ENCODE measurements at regions not wholly inside any gene's neighbourhood (a gene's known extent, or its start where the extent isn't known, plus 50 kb on each side); places are given as distances from the start of the nearest gene placed in this dataset.

GRCh38 chr3:178036451-178037144 lies 499.6 kb upstream of the KCNMB2 start:
- no peak overlapping the region for H3K4me3 ChIP-seq (ENCODE audit: low read depth, low read length)
- DNase-seq (ENCODE audit: low read depth), result no peak

GRCh38 chr3:178041931-178042330 lies 494.3 kb upstream of the KCNMB2 start:
- no peak for DNase-seq (ENCODE audit: low read depth)
- H3K4me3 ChIP-seq (ENCODE audit: low read depth, low read length), result no peak overlapping the region

GRCh38 chr3:178042376-178042775 lies 493.9 kb upstream of the KCNMB2 start:
- DNase-seq (ENCODE audit: low read depth), result no peak
- no peak overlapping the region for H3K4me3 ChIP-seq (ENCODE audit: low read depth, low read length)

- no peak overlapping the region for H3K4me3 ChIP-seq (ENCODE audit: low read depth, low read length)
- DNase-seq (ENCODE audit: low read depth), result no peak
Measured at GRCh38 chr3:178043084-178043483, 493.2 kb upstream of the KCNMB2 start.

- no peak for DNase-seq (ENCODE audit: low read depth)
- no peak overlapping the region for H3K4me3 ChIP-seq (ENCODE audit: low read depth, low read length)
Measured at GRCh38 chr3:178044320-178044719, 491.9 kb upstream of the KCNMB2 start.

- DNase-seq (ENCODE audit: low read depth), result no peak
- H3K4me3 ChIP-seq (ENCODE audit: low read depth, low read length), result no peak overlapping the region
Measured at GRCh38 chr3:178047496-178047895, 488.7 kb upstream of the KCNMB2 start.

- no peak overlapping the region for H3K4me3 ChIP-seq (ENCODE audit: low read depth, low read length)
- DNase-seq (ENCODE audit: low read depth), result peak; percentile 37
Measured at GRCh38 chr3:178048768-178049167, 487.5 kb upstream of the KCNMB2 start.

- H3K4me3 ChIP-seq (ENCODE audit: low read depth, low read length), result no peak overlapping the region
- DNase-seq (ENCODE audit: low read depth), result no peak
Measured at GRCh38 chr3:178054471-178054870, 481.8 kb upstream of the KCNMB2 start.

- DNase-seq (ENCODE audit: low read depth), result no peak
- no peak overlapping the region for H3K4me3 ChIP-seq (ENCODE audit: low read depth, low read length)
Measured at GRCh38 chr3:178055939-178056338, 480.3 kb upstream of the KCNMB2 start.

GRCh38 chr3:178056868-178057267 lies 479.4 kb upstream of the KCNMB2 start:
- no peak for DNase-seq (ENCODE audit: low read depth)
- no peak overlapping the region for H3K4me3 ChIP-seq (ENCODE audit: low read depth, low read length)

- DNase-seq (ENCODE audit: low read depth), result no peak
- H3K4me3 ChIP-seq (ENCODE audit: low read depth, low read length), result no peak overlapping the region
Measured at GRCh38 chr3:178058629-178059028, 477.6 kb upstream of the KCNMB2 start.

- H3K4me3 ChIP-seq (ENCODE audit: low read depth, low read length), result no peak overlapping the region
- DNase-seq (ENCODE audit: low read depth), result no peak
Measured at GRCh38 chr3:178059119-178059518, 477.1 kb upstream of the KCNMB2 start.

- no peak overlapping the region for H3K4me3 ChIP-seq (ENCODE audit: low read depth, low read length)
- no peak for DNase-seq (ENCODE audit: low read depth)
Measured at GRCh38 chr3:178059836-178060235, 476.4 kb upstream of the KCNMB2 start.

GRCh38 chr3:178060407-178060806 lies 475.8 kb upstream of the KCNMB2 start:
- DNase-seq (ENCODE audit: low read depth), result peak; percentile 87
- H3K4me3 ChIP-seq (ENCODE audit: low read depth, low read length), result no peak overlapping the region

- DNase-seq (ENCODE audit: low read depth), result no peak
Measured at GRCh38 chr3:178062126-178062525, 474.1 kb upstream of the KCNMB2 start.

GRCh38 chr3:178063461-178063860 lies 472.8 kb upstream of the KCNMB2 start:
- H3K4me3 ChIP-seq (ENCODE audit: low read depth, low read length), result no peak overlapping the region
- peak; percentile 55 for DNase-seq (ENCODE audit: low read depth)

More at GRCh38 chr3:178062126-178062525, 474.1 kb upstream of the KCNMB2 start:
- H3K4me3 ChIP-seq (ENCODE audit: low read depth, low read length), result no peak overlapping the region

- no peak overlapping the region for H3K4me3 ChIP-seq (ENCODE audit: low read depth, low read length)
- no peak for DNase-seq (ENCODE audit: low read depth)
Measured at GRCh38 chr3:178067721-178068120, 468.5 kb upstream of the KCNMB2 start.

- H3K4me3 ChIP-seq (ENCODE audit: low read depth, low read length), result no peak overlapping the region
- no peak for DNase-seq (ENCODE audit: low read depth)
Measured at GRCh38 chr3:178072391-178073305, 463.6 kb upstream of the KCNMB2 start.

GRCh38 chr3:178073366-178073765 lies 462.9 kb upstream of the KCNMB2 start:
- no peak for DNase-seq (ENCODE audit: low read depth)

GRCh38 chr3:178075344-178075743 lies 460.9 kb upstream of the KCNMB2 start:
- H3K4me3 ChIP-seq (ENCODE audit: low read depth, low read length), result no peak overlapping the region

More at GRCh38 chr3:178073366-178073765, 462.9 kb upstream of the KCNMB2 start:
- no peak overlapping the region for H3K4me3 ChIP-seq (ENCODE audit: low read depth, low read length)

GRCh38 chr3:178078953-178079352 lies 457.3 kb upstream of the KCNMB2 start:
- no peak overlapping the region for H3K4me3 ChIP-seq (ENCODE audit: low read depth, low read length)
- DNase-seq (ENCODE audit: low read depth), result peak; percentile 45

More at GRCh38 chr3:178075344-178075743, 460.9 kb upstream of the KCNMB2 start:
- DNase-seq (ENCODE audit: low read depth), result no peak

All from skeletal muscle cell (primary cell).